ENCODE measurements at regions not wholly inside any gene's neighbourhood (a gene's known extent, or its start where the extent isn't known, plus 50 kb on each side); places are given as distances from the start of the nearest gene placed in this dataset.

DNA sequence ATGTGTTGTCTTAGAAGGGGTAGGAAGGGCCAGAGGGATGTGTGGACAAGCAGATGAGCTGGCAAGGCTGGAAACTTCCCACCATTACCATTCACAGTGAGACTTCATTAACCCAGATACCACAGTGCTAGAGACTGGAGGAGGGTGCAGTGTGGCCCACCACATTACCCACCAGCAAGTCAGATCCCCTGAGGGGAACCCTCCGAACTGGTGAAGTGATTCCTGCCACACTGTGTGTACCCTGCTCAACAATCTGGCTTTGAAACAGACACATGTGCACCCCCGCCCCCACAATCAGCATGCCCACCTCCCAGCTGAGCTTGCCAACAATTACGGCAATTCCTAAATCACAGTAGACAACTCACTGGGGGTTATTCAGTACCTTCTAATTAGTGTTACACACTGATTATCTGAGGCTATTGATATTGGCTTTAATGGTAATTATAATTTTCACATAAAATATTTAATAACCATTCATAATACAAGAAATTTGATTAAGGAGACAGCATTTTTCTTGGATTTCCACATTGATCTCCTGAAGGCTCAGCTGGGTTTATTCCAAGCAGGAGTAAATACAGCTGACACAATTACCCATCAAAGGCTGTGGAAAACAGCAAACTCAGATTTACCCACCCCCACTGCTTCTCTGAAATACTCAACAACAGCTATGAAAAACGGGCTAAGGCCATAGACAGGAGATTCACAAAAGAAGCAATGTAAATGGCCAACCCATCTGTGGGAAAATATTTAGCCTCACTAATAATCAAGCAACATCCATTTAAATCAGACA lies 169.3 kb upstream of the FSTL4 start:
- H3K4me3 ChIP-seq (ENCODE audit: low read depth, low read length), result no peak overlapping the region
- TF ChIP-seq, protein P1, sequence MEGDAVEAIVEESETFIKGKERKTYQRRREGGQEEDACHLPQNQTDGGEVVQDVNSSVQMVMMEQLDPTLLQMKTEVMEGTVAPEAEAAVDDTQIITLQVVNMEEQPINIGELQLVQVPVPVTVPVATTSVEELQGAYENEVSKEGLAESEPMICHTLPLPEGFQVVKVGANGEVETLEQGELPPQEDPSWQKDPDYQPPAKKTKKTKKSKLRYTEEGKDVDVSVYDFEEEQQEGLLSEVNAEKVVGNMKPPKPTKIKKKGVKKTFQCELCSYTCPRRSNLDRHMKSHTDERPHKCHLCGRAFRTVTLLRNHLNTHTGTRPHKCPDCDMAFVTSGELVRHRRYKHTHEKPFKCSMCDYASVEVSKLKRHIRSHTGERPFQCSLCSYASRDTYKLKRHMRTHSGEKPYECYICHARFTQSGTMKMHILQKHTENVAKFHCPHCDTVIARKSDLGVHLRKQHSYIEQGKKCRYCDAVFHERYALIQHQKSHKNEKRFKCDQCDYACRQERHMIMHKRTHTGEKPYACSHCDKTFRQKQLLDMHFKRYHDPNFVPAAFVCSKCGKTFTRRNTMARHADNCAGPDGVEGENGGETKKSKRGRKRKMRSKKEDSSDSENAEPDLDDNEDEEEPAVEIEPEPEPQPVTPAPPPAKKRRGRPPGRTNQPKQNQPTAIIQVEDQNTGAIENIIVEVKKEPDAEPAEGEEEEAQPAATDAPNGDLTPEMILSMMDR (IDR thresholded peaks at IDR 0.05; ENCODE audit: low read depth, low read length), result no peak
- in situ Hi-C loops (cut with HindIII; ENCODE audit: low sequenced_read_pairs), result no loop called here
- DNase-seq (ENCODE audit: low read depth, low spot score), result no peak

DNA sequence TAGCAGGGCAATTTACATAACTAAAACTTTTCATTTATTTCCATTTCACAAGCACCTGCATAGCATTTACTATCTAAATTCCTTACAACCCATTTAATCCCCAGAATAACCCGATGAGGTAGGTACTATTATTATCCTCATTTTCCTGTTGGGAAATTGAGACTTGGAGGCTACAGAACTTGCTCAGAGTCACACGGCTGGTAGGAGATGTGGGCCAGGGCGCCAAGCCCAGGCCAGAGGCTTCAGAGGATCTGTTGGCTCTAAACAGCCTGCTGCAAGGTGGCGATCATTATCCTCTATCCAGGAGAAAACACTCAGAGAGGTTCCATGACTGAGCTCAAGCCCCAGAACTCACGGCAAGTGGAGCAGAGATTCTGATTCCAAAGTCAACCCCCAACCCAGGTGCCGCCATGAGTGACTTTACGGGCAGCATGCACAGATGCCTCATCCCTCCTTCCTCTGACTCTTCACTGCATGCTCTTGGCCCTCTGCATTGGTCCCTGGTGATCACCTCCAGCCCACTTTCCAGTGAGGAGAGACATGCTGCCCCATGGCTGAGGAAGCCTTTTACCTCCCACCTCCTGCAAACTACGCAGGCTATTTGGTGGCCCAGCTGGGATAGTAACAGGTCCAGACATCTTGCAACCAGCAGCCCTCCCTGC lies 168.4 kb upstream of the FSTL4 start:
- in situ Hi-C loops (cut with HindIII; ENCODE audit: low sequenced_read_pairs), result no loop called here
- no peak overlapping the region for H3K4me3 ChIP-seq (ENCODE audit: low read depth, low read length)
- DNase-seq (ENCODE audit: low read depth, low spot score), result no peak
- TF ChIP-seq, protein P1 (IDR thresholded peaks at IDR 0.05; ENCODE audit: low read depth, low read length), result no peak

DNA sequence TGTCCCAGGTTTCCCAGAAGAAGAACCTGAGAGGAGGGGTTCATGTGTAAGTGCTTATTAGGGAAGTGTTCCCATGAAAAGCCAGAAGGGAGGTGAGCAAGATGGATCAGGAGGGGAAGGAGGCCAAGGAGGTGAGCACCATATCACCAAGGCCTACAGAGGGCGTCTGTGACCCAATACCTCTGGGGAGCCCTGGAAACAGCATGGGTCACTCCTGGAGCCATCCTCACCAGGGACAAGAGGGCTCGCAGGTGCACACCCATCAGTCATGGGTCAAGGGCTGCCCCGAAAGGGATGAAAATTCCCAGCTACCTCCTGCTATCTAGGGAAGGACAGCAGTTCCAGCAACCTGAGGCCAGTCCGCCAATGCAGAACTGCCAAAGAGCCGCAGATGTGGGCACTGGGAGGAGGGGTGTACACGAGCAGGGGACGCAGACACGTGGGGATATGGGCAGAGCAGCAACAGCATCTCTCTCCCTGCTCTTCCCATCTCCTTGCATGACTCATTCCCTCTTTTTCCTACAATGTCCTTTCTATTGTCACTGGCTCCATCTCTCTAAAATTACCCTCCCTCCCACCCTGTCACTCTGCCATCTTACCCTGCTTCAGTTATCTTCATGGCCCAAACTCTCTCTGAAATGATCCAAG lies 167.6 kb upstream of the FSTL4 start:
- in situ Hi-C loops (cut with HindIII; ENCODE audit: low sequenced_read_pairs), result no loop called here

DNA sequence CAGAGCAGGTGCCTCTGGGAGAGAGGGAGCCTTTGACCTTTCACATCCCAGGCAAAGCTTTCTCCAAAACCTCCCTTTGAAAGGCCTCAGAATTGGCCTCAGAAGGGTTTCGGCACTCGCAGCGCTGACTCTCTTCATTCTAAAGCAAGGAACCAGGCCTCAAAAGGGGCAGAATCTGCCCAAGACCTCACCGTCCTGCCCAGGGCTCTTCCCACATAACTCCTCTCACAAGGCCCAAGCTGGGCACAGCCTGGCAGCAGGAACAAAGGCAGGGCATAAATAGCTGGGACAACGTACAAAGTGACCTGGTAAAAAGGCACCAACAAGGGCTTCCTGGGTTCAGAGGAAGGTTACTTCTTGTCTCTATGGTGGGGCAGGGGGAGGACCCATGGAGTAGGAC lies 166.3 kb upstream of the FSTL4 start:
- DNase-seq (ENCODE audit: low read depth, low spot score), result no peak
- TF ChIP-seq, protein P1 (IDR thresholded peaks at IDR 0.05; ENCODE audit: low read depth, low read length), result no peak
- in situ Hi-C loops (cut with HindIII; ENCODE audit: low sequenced_read_pairs), result no loop called here
- H3K4me3 ChIP-seq (ENCODE audit: low read depth, low read length), result no peak overlapping the region

More for the DNA sequence above, 167.6 kb upstream of the FSTL4 start:
- DNase-seq (ENCODE audit: low read depth, low spot score), result no peak
- TF ChIP-seq, protein P1 (IDR thresholded peaks at IDR 0.05; ENCODE audit: low read depth, low read length), result no peak
- H3K4me3 ChIP-seq (ENCODE audit: low read depth, low read length), result no peak overlapping the region

DNA sequence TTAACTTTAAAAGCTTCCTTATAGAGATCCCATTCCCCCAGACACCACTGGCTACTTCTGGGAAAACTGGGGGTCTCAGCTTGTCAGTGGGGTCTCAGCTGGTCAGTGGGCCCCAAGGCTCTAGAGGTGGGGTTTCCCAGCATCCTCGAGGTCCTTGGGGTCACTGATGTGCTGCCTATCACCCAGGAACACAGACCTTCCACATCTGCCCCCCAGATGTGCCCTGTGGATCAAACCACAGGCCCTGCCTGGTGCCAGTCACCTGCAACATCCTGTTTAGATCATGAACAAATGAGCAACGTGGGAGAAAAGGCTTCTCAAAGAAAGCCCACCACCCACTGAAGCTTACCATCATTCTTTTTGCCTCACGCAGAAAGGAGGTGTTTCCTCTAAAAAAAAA lies 165.6 kb upstream of the FSTL4 start:
- in situ Hi-C loops (cut with HindIII; ENCODE audit: low sequenced_read_pairs), result no loop called here
- TF ChIP-seq, protein P1 (IDR thresholded peaks at IDR 0.05; ENCODE audit: low read depth, low read length), result no peak
- DNase-seq (ENCODE audit: low read depth, low spot score), result no peak
- H3K4me3 ChIP-seq (ENCODE audit: low read depth, low read length), result no peak overlapping the region

DNA sequence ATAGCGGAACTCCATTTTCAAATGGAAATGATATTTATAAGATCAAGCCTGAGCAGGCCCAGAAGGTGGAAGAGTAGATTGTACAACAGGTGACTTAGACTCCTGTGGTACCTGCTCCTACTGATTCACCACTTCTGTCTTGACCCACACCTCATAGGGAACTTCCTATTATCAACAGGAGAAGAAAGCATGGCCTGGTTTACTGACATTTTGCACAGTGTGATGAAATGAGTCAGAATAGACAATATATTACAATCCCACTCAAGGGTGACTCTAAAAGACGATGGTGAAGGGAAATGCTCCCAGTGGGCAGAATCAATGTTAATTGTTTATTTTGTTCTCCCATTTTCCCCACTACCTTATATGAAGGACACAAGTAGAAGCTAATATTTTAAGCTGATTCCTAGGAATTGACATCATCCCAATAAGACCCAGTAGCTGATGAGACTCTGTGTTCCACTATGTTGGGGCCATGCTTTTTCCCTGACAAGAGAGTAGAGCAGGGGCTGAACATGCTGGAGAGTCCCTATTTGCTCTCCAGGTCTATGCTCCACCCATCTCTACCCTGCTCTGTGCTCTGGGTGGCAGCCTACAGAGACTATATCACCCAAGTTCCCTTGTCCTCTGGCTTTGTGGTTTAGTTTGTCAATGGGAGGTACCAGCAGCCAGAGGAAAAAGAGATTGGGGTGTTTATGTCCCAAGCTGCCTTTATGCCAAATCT lies 163.4 kb upstream of the FSTL4 start:
- no peak for DNase-seq (ENCODE audit: low read depth, low spot score)
- in situ Hi-C loops (cut with HindIII; ENCODE audit: low sequenced_read_pairs), result no loop called here
- no peak overlapping the region for H3K4me3 ChIP-seq (ENCODE audit: low read depth, low read length)
- TF ChIP-seq, protein P1 (IDR thresholded peaks at IDR 0.05; ENCODE audit: low read depth, low read length), result no peak
